Panc1 (cell line): ENCODE measurements at regions not wholly inside any gene's neighbourhood (a gene's known extent, or its start where the extent isn't known, plus 50 kb on each side); places are given as distances from the start of the nearest gene placed in this dataset.

Experiments used
- ATAC-seq: fragments of 200-7000 bp; cut with Tn5 transposase; 2 replicates; pipeline ENCODE4 v1.9.1; 2020; ENCODE audit warnings: mild to moderate bottlenecking, moderate library complexity
- BruUV-seq: library from RNA; stranded (reverse); fragments of 400-500 nt; replicated peaks from 2 replicates; lab custom pipeline; 2021; lab: Mats Ljungman, UMichigan
- CTCF ChIA-PET: fragments of 300-600 bp; sonication (Branson Sonifier 250); formaldehyde crosslinking; loops from one replicate; lab custom pipeline; 2022; ENCODE audit warnings: antibody characterized with exemption; lab: Charles Lee
- POLR2A ChIA-PET: fragments of 300-600 bp; sonication (Branson Sonifier 250); formaldehyde crosslinking; loops from one replicate; lab custom pipeline; 2022; ENCODE audit warnings: antibody characterized with exemption; lab: Charles Lee
- DNase-seq: peaks from one replicate; pipeline ENCODE4 v3.0.0-alpha.2; 2010; ENCODE audit warnings: low read depth, low spot score
- H3K27ac ChIP-seq: 2 replicates; pipeline ENCODE4 v1.5.1; 2011; ENCODE audit warnings: mild to moderate bottlenecking, low read length, inconsistent platforms
- H3K27me3 ChIP-seq: fragments of 200-500 bp; sonication (Bioruptor generic); 2 replicates; pipeline ENCODE4 v1.6.0; 2014; ENCODE audit warnings: low read length, inconsistent platforms; ENCODE audit not compliant: control insufficient read depth, insufficient read depth
- H3K36me3 ChIP-seq: fragments of 200-500 bp; sonication (Bioruptor generic); 2 replicates; pipeline ENCODE4 v1.5.1; 2014; ENCODE audit warnings: inconsistent platforms, mild to moderate bottlenecking, low read length, moderate library complexity; ENCODE audit not compliant: control insufficient read depth, insufficient read depth
- H3K4me1 ChIP-seq: 2 replicates; pipeline ENCODE4 v1.5.1; 2011; ENCODE audit warnings: inconsistent platforms, mild to moderate bottlenecking, low read length, moderate library complexity; ENCODE audit not compliant: control insufficient read depth, insufficient read depth
- H3K4me3 ChIP-seq, 2 experiments: 2 replicates each; pipeline ENCODE4 v1.5.1; 2011 to 2012; ENCODE audit warnings: low read depth in 2 of 2, low read length in 2 of 2, mild to moderate bottlenecking in 2 of 2, inconsistent platforms in 1 of 2, moderate library complexity in 1 of 2
- H3K9me3 ChIP-seq: fragments of 200-500 bp; sonication (Bioruptor generic); 2 replicates; pipeline ENCODE4 v1.5.1; 2014; ENCODE audit warnings: low read depth, mild to moderate bottlenecking, inconsistent platforms, low read length, moderate library complexity; ENCODE audit not compliant: control insufficient read depth, insufficient read depth
- CTCF ChIP-seq: fragments of 450-650 bp; IDR thresholded peaks from 2 replicates; pipeline ENCODE4 v1.5.1; 2017; ENCODE audit warnings: mild to moderate bottlenecking
- POLR2AphosphoS5 ChIP-seq: IDR thresholded peaks from 2 replicates; pipeline ENCODE4 v1.6.1; 2012; ENCODE audit warnings: mild to moderate bottlenecking, low read depth, low read length, moderate library complexity
- REST ChIP-seq, 2 experiments: IDR thresholded peaks; 2 replicates each; pipeline ENCODE4 v1.6.1; 2011 to 2012; ENCODE audit warnings: low read depth in 2 of 2, control low read depth in 1 of 2, low read length in 1 of 2, mild to moderate bottlenecking in 1 of 2, moderate library complexity in 1 of 2; ENCODE audit not compliant: insufficient read depth in 1 of 2
- SIN3A ChIP-seq: IDR thresholded peaks from 2 replicates; pipeline ENCODE4 v1.6.1; 2012; ENCODE audit warnings: low read depth, mild to moderate bottlenecking, low read length, moderate library complexity, borderline replicate concordance; ENCODE audit not compliant: insufficient read depth
- TCF7L2 ChIP-seq: IDR thresholded peaks from 2 replicates; pipeline ENCODE4 v1.6.1; 2011; ENCODE audit warnings: mild to moderate bottlenecking, low read depth, low read length, inconsistent platforms
- in situ Hi-C: cut with HindIII; loops from 2 replicates; pipeline ENCODE4 v1.10.0; 2016; ENCODE audit warnings: low sequenced_read_pairs, low pct_unique_long_range_greater_than_20kb
- intact Hi-C: fragments of 100-400 bp; cut with micrococcal nuclease; formaldehyde crosslinking; loops from one replicate; pipeline ENCODE4 v1.10.0; 2022; ENCODE audit not compliant: unreplicated experiment

GRCh38 chr18:78419171-78419570, 560.4 kb upstream of the SALL3 start:
- H3K4me1 ChIP-seq, result no peaks in the 10 kb centered on the region
- H3K9me3 ChIP-seq, result no peaks in the 10 kb centered on the region
- ATAC-seq (no peak), DNase-seq (no peak)
- intact Hi-C loops, result no loop called here
- ChIA-PET POLR2A (no interaction called here), CTCF (no interaction called here)
- in situ Hi-C loops, result no loop called here
- no peak for TF ChIP-seq SIN3A
- no peak for TF ChIP-seq REST (IDR thresholded peaks at IDR 0.05; ENCODE audit: insufficient read depth in 1 of 2, low read depth in 2 of 2, low read length in 1 of 2)
- TF ChIP-seq CTCF, result no peak
- no peak for TF ChIP-seq POLR2AphosphoS5
- no peak for TF ChIP-seq TCF7L2
- H3K4me3 ChIP-seq, result no peak overlapping the region
- H3K27me3 ChIP-seq, result peaks cover 8% of the 10 kb centered on the region; the same call in 1 of the 2 replicates
- H3K27ac ChIP-seq, result no peak overlapping the region
- no peaks in the 10 kb centered on the region for H3K36me3 ChIP-seq
- BruUV-seq, result no TSS peak

- CTCF ChIA-PET, result no interaction called here
- DNase-seq, result no peak
- in situ Hi-C loops, result no loop called here
- Histone ChIP-seq H3K27ac (no peak overlapping the region), H3K9me3 (no peaks in the 10 kb centered on the region), H3K4me3 (no peak overlapping the region), H3K4me1 (no peaks in the 10 kb centered on the region), H3K36me3 (no peaks in the 10 kb centered on the region), H3K27me3 (peaks cover 16% of the 10 kb centered on the region; the same call in 1 of the 2 replicates)
- BruUV-seq, result no TSS peak
- no peak for ATAC-seq
- TF ChIP-seq TCF7L2 (no peak), POLR2AphosphoS5 (no peak), CTCF (no peak), SIN3A (no peak), REST (IDR thresholded peaks at IDR 0.05; ENCODE audit: insufficient read depth in 1 of 2, low read depth in 2 of 2, low read length in 1 of 2) (no peak)
- intact Hi-C loops, result no loop called here
- POLR2A ChIA-PET, result no interaction called here
These were observed 559.5 kb upstream of the SALL3 start for GRCh38 chr18:78420116-78420515.
